ENCODE measurements at regions not wholly inside any gene's neighbourhood (a gene's known extent, or its start where the extent isn't known, plus 50 kb on each side); places are given as distances from the start of the nearest gene placed in this dataset.
A peak's percentile ranks its signal among the peaks of the same experiment; 100 is the strongest.
"Not testable (repeated sequence)": the region's sequence is repeated elsewhere in the genome, so short reads cannot be mapped to it uniquely, and the experiment has no call there.

GRCh38 chr7:45295222-45295621 lies 137.6 kb downstream of the RAMP3 start:
- 94% methylated on average over 4 of the region's 4 CpGs for WGBS (ENCODE audit: insufficient coverage)
- no peaks in the 10 kb centered on the region for H3K36me3 ChIP-seq (ENCODE audit: control insufficient read depth, insufficient read depth, low read length)
- ATAC-seq = no peak
- no peak overlapping the region for H3K4me3 ChIP-seq (ENCODE audit: low read length)
- no peaks in the 10 kb centered on the region for H3K4me1 ChIP-seq (ENCODE audit: control insufficient read depth, insufficient read depth, low read length)
- no peak for DNase-seq
- H3K4me3 Mint-ChIP-seq = no peak overlapping the region
- no peaks in the 10 kb centered on the region for H3K36me3 Mint-ChIP-seq
- no peak overlapping the region for H3K27ac Mint-ChIP-seq
- no peak for TF ChIP-seq CTCF (IDR thresholded peaks at IDR 0.05)
- H3K27me3 Mint-ChIP-seq (ENCODE audit: low read depth in 2 of 2) = peaks cover 32 to 35% of the 10 kb centered on the region in 2 donors
- H3K9me3 Mint-ChIP-seq = no peaks in the 10 kb centered on the region
- peaks cover 5% of the 10 kb centered on the region for H3K27me3 ChIP-seq (ENCODE audit: control insufficient read depth, insufficient read depth, low read length)
- intact Hi-C loops (cut with micrococcal nuclease) = no loop called here
- H3K4me1 Mint-ChIP-seq = peaks cover 9 to 10% of the 10 kb centered on the region in 2 donors
- no peaks in the 10 kb centered on the region for H3K9me3 ChIP-seq (ENCODE audit: control insufficient read depth, insufficient read depth, low read length)
- H3K27ac ChIP-seq (ENCODE audit: low read length) = no peak overlapping the region

- Histone ChIP-seq H3K27ac (ENCODE audit: low read length) (no peak overlapping the region), H3K9me3 (ENCODE audit: control insufficient read depth, insufficient read depth, low read length) (no peaks in the 10 kb centered on the region), H3K36me3 (ENCODE audit: control insufficient read depth, insufficient read depth, low read length) (no peaks in the 10 kb centered on the region), H3K27me3 (ENCODE audit: control insufficient read depth, insufficient read depth, low read length) (peaks cover 5% of the 10 kb centered on the region), H3K4me3 (ENCODE audit: low read length) (no peak overlapping the region), H3K4me1 (ENCODE audit: control insufficient read depth, insufficient read depth, low read length) (no peaks in the 10 kb centered on the region)
- no peak for ATAC-seq
- H3K4me1 Mint-ChIP-seq = peaks cover 9 to 10% of the 10 kb centered on the region in 2 donors
- no peaks in the 10 kb centered on the region for H3K9me3 Mint-ChIP-seq
- no peak for TF ChIP-seq CTCF (IDR thresholded peaks at IDR 0.05)
- intact Hi-C loops (cut with micrococcal nuclease) = no loop called here
- H3K4me3 Mint-ChIP-seq = no peak overlapping the region
- DNase-seq = no peak
- H3K27me3 Mint-ChIP-seq (ENCODE audit: low read depth in 2 of 2) = peaks cover 41 to 51% of the 10 kb centered on the region in 2 donors
- no peak overlapping the region for H3K27ac Mint-ChIP-seq
- H3K36me3 Mint-ChIP-seq = no peaks in the 10 kb centered on the region
These were observed 139.2 kb downstream of the RAMP3 start for GRCh38 chr7:45296748-45297147.

- intact Hi-C loops (cut with micrococcal nuclease) = no loop called here
- no peaks in the 10 kb centered on the region for H3K4me1 ChIP-seq (ENCODE audit: control insufficient read depth, insufficient read depth, low read length)
- H3K27ac ChIP-seq (ENCODE audit: low read length) = no peak overlapping the region
- Mint-ChIP-seq H3K4me1 (no peaks in the 10 kb centered on the region), H3K4me3 (no peak overlapping the region), H3K36me3 (peaks cover 6% of the 10 kb centered on the region), H3K9me3 (peaks cover 0 to 6% of the 10 kb centered on the region in 2 donors), H3K27ac (no peak overlapping the region), H3K27me3 (ENCODE audit: low read depth in 2 of 2) (peaks cover 9 to 12% of the 10 kb centered on the region in 2 donors)
- TF ChIP-seq CTCF (IDR thresholded peaks at IDR 0.05) = no peak
- H3K4me3 ChIP-seq (ENCODE audit: low read length) = no peak overlapping the region
- H3K27me3 ChIP-seq (ENCODE audit: control insufficient read depth, insufficient read depth, low read length) = no peaks in the 10 kb centered on the region
- 68% methylated on average over 3 of the region's 3 CpGs for whole genome bisulfite sequencing (ENCODE audit: insufficient coverage)
- DNase-seq (no peak), ATAC-seq (no peak)
- H3K9me3 ChIP-seq (ENCODE audit: control insufficient read depth, insufficient read depth, low read length) = no peaks in the 10 kb centered on the region
- H3K36me3 ChIP-seq (ENCODE audit: control insufficient read depth, insufficient read depth, low read length) = no peaks in the 10 kb centered on the region
These were observed 149.2 kb downstream of the RAMP3 start for GRCh38 chr7:45306752-45307305.

DNA sequence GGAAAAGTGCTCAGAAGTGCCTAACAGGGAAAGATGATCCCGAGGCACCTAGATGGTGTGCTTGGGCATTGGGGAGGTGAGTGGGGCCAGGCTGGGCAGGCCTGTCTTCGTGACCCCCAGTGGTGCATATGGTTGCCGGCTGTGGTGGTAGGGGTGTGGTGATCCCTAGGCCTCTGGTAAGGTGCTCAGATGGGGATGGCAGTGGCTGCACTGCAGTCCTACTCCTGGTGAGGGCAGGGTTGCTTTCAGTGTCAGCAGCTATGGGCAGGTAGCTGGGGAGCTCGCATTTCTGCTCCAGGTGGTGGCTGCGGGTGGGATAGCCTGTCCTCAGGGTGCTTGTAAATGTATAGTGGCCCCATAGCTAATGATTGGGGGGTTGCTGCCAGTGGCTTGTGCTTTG lies 154.0 kb downstream of the RAMP3 start:
- 83% methylated on average over 5 of the region's 5 CpGs for WGBS (ENCODE audit: insufficient coverage)

GRCh38 chr7:45315512-45315911 lies 157.9 kb downstream of the RAMP3 start:
- H3K27me3 ChIP-seq (ENCODE audit: control insufficient read depth, insufficient read depth, low read length); H3K4me3 ChIP-seq (ENCODE audit: low read length); H3K4me3 Mint-ChIP-seq; intact Hi-C loops (cut with micrococcal nuclease); DNase-seq; H3K4me1 ChIP-seq (ENCODE audit: control insufficient read depth, insufficient read depth, low read length); H3K9me3 Mint-ChIP-seq; H3K27ac ChIP-seq (ENCODE audit: low read length); H3K4me1 Mint-ChIP-seq; H3K9me3 ChIP-seq (ENCODE audit: control insufficient read depth, insufficient read depth, low read length); ATAC-seq; H3K36me3 ChIP-seq (ENCODE audit: control insufficient read depth, insufficient read depth, low read length); H3K27ac Mint-ChIP-seq: not testable (repeated sequence)
- 94% methylated on average over 6 of the region's 7 CpGs for WGBS (ENCODE audit: insufficient coverage)
- H3K36me3 Mint-ChIP-seq = peaks cover 15% of the 10 kb centered on the region
- peaks cover 10 to 42% of the 10 kb centered on the region in 2 donors for H3K27me3 Mint-ChIP-seq (ENCODE audit: low read depth in 2 of 2)

More for the DNA sequence above, 154.0 kb downstream of the RAMP3 start:
- intact Hi-C loops (cut with micrococcal nuclease) = no loop called here
- DNase-seq = no peak
- Mint-ChIP-seq H3K36me3 (peaks cover 15% of the 10 kb centered on the region), H3K27me3 (ENCODE audit: low read depth in 2 of 2) (peaks cover 9 to 26% of the 10 kb centered on the region in 2 donors), H3K4me1 (no peaks in the 10 kb centered on the region), H3K4me3 (no peak overlapping the region), H3K9me3 (peaks cover 2 to 6% of the 10 kb centered on the region in 2 donors), H3K27ac (no peak overlapping the region)
- no peaks in the 10 kb centered on the region for H3K4me1 ChIP-seq (ENCODE audit: control insufficient read depth, insufficient read depth, low read length)
- no peak overlapping the region for H3K27ac ChIP-seq (ENCODE audit: low read length)
- peaks cover 2% of the 10 kb centered on the region for H3K27me3 ChIP-seq (ENCODE audit: control insufficient read depth, insufficient read depth, low read length)
- ATAC-seq = peak in 1 of 3 donors; percentile 21
- no peak for TF ChIP-seq CTCF (IDR thresholded peaks at IDR 0.05)
- H3K9me3 ChIP-seq (ENCODE audit: control insufficient read depth, insufficient read depth, low read length) = no peaks in the 10 kb centered on the region
- no peaks in the 10 kb centered on the region for H3K36me3 ChIP-seq (ENCODE audit: control insufficient read depth, insufficient read depth, low read length)
- H3K4me3 ChIP-seq (ENCODE audit: low read length) = no peak overlapping the region

Measured in natural killer cell (primary cell).